ENCODE measurements at regions not wholly inside any gene's neighbourhood (a gene's known extent, or its start where the extent isn't known, plus 50 kb on each side); places are given as distances from the start of the nearest gene placed in this dataset.
"Not testable (repeated sequence)": the region's sequence is repeated elsewhere in the genome, so short reads cannot be mapped to it uniquely, and the experiment has no call there.

- no peak for TF ChIP-seq EZH2 (IDR thresholded peaks at IDR 0.05; ENCODE audit: insufficient read depth, poor library complexity, severe bottlenecking)
- TF ChIP-seq EZH2phosphoT487 (IDR thresholded peaks at IDR 0.05; ENCODE audit: insufficient read depth, low read depth) = no peak
- no peak overlapping the region for H3K4me3 ChIP-seq
- H3F3A ChIP-seq (ENCODE audit: insufficient read depth) = no peaks in the 10 kb centered on the region
- 7 to 14% methylated on average over 1 of the region's 1 CpG for WGBS, 2 experiments (ENCODE audit: low coverage in 1 of 2, low lambda C conversion rate in 2 of 2, missing lambda C conversion rate in 2 of 2)
- H3K27ac ChIP-seq = no peak overlapping the region
- H2AFZ ChIP-seq = no peak overlapping the region
- in situ Hi-C loops (cut with MboI) = no loop called here
- H3K9me3 ChIP-seq (ENCODE audit: low read depth) = no peaks in the 10 kb centered on the region
- no peaks in the 10 kb centered on the region for H3K79me2 ChIP-seq (ENCODE audit: insufficient read depth)
- H3K36me3 ChIP-seq (ENCODE audit: low read depth) = no peaks in the 10 kb centered on the region
- no peaks in the 10 kb centered on the region for H4K20me1 ChIP-seq (ENCODE audit: insufficient read depth)
- no peaks in the 10 kb centered on the region for H3K4me1 ChIP-seq (ENCODE audit: insufficient read depth)
- H3K9me2 ChIP-seq (ENCODE audit: insufficient read depth) = no peaks in the 10 kb centered on the region
- H3K27me3 ChIP-seq (replicated peaks; ENCODE audit: insufficient read depth) = peaks cover 4% of the 10 kb centered on the region; the same call in 1 of the 2 replicates
- no peak overlapping the region for H3K4me2 ChIP-seq (ENCODE audit: unreplicated experiment)
- no peak for DNase-seq
- no peak overlapping the region for H3K9ac ChIP-seq
Measured at GRCh38 chr9:106783121-106783520, 79.8 kb upstream of the ZNF462 start.

- in situ Hi-C loops (cut with MboI) = no loop called here
- WGBS, 2 experiments (ENCODE audit: low coverage in 1 of 2, low lambda C conversion rate in 2 of 2, missing lambda C conversion rate in 2 of 2) = 12 to 20% methylated on average over 3 of the region's 3 CpGs
- no peaks in the 10 kb centered on the region for H3K9me3 ChIP-seq (ENCODE audit: low read depth)
- no peak overlapping the region for H3K4me3 ChIP-seq
- H3K4me1 ChIP-seq (ENCODE audit: insufficient read depth) = no peaks in the 10 kb centered on the region
- H2AFZ ChIP-seq = no peak overlapping the region
- no peaks in the 10 kb centered on the region for H3K9me2 ChIP-seq (ENCODE audit: insufficient read depth)
- no peaks in the 10 kb centered on the region for H3F3A ChIP-seq (ENCODE audit: insufficient read depth)
- no peak overlapping the region for H3K9ac ChIP-seq
- no peaks in the 10 kb centered on the region for H3K36me3 ChIP-seq (ENCODE audit: low read depth)
- no peaks in the 10 kb centered on the region; the same call in 1 of the 2 replicates for H3K27me3 ChIP-seq (replicated peaks; ENCODE audit: insufficient read depth)
- peak; percentile 27 for DNase-seq
- no peaks in the 10 kb centered on the region for H3K79me2 ChIP-seq (ENCODE audit: insufficient read depth)
- TF ChIP-seq EZH2phosphoT487 (IDR thresholded peaks at IDR 0.05; ENCODE audit: insufficient read depth, low read depth) (no peak), EZH2 (IDR thresholded peaks at IDR 0.05; ENCODE audit: insufficient read depth, poor library complexity, severe bottlenecking) (no peak)
- H3K4me2 ChIP-seq (ENCODE audit: unreplicated experiment) = no peak overlapping the region
- no peaks in the 10 kb centered on the region for H4K20me1 ChIP-seq (ENCODE audit: insufficient read depth)
- no peak overlapping the region for H3K27ac ChIP-seq
Measured at GRCh38 chr9:106784076-106784475, 78.9 kb upstream of the ZNF462 start.

- in situ Hi-C loops (cut with MboI) = no loop called here
- no peak for DNase-seq
- no peak overlapping the region for H3K4me2 ChIP-seq (ENCODE audit: unreplicated experiment)
- no peaks in the 10 kb centered on the region for H4K20me1 ChIP-seq (ENCODE audit: insufficient read depth)
- no peaks in the 10 kb centered on the region for H3K9me2 ChIP-seq (ENCODE audit: insufficient read depth)
- H2AFZ ChIP-seq = no peak overlapping the region
- no peaks in the 10 kb centered on the region for H3K9me3 ChIP-seq (ENCODE audit: low read depth)
- 46 to 55% methylated on average over 3 of the region's 3 CpGs for WGBS, 2 experiments (ENCODE audit: low coverage in 1 of 2, low lambda C conversion rate in 2 of 2, missing lambda C conversion rate in 2 of 2)
- no peak overlapping the region for H3K27ac ChIP-seq
- H3K4me1 ChIP-seq (ENCODE audit: insufficient read depth) = no peaks in the 10 kb centered on the region
- H3K4me3 ChIP-seq = no peak overlapping the region
- H3K27me3 ChIP-seq (replicated peaks; ENCODE audit: insufficient read depth) = no peaks in the 10 kb centered on the region; the same call in 1 of the 2 replicates
- H3K36me3 ChIP-seq (ENCODE audit: low read depth) = no peaks in the 10 kb centered on the region
- no peak for TF ChIP-seq EZH2phosphoT487 (IDR thresholded peaks at IDR 0.05; ENCODE audit: insufficient read depth, low read depth)
- TF ChIP-seq EZH2 (IDR thresholded peaks at IDR 0.05; ENCODE audit: insufficient read depth, poor library complexity, severe bottlenecking) = no peak
- H3K79me2 ChIP-seq (ENCODE audit: insufficient read depth) = no peaks in the 10 kb centered on the region
- no peak overlapping the region for H3K9ac ChIP-seq
- H3F3A ChIP-seq (ENCODE audit: insufficient read depth) = no peaks in the 10 kb centered on the region
Measured at GRCh38 chr9:106785200-106785599, 77.8 kb upstream of the ZNF462 start.

GRCh38 chr9:106788021-106788420, 74.9 kb upstream of the ZNF462 start:
- H3F3A ChIP-seq (ENCODE audit: insufficient read depth); in situ Hi-C loops (cut with MboI): not testable (repeated sequence)
- WGBS, 2 experiments (ENCODE audit: low coverage in 1 of 2, low lambda C conversion rate in 2 of 2, missing lambda C conversion rate in 2 of 2) = 4 to 34% methylated on average over 2 of the region's 2 CpGs

GRCh38 chr9:106795031-106795430, 67.9 kb upstream of the ZNF462 start:
- DNase-seq = peak; percentile 3
- Histone ChIP-seq H2AFZ (no peak overlapping the region), H3K27me3 (replicated peaks; ENCODE audit: insufficient read depth) (no peaks in the 10 kb centered on the region), H3K9me3 (ENCODE audit: low read depth) (no peaks in the 10 kb centered on the region), H3K9ac (no peak overlapping the region), H3F3A (ENCODE audit: insufficient read depth) (peaks cover 8% of the 10 kb centered on the region), H3K9me2 (ENCODE audit: insufficient read depth) (no peaks in the 10 kb centered on the region), H3K27ac (no peak overlapping the region), H3K4me2 (ENCODE audit: unreplicated experiment) (no peak overlapping the region), H4K20me1 (ENCODE audit: insufficient read depth) (no peaks in the 10 kb centered on the region), H3K36me3 (ENCODE audit: low read depth) (no peaks in the 10 kb centered on the region), H3K4me3 (no peak overlapping the region), H3K4me1 (ENCODE audit: insufficient read depth) (peaks cover 13% of the 10 kb centered on the region), H3K79me2 (ENCODE audit: insufficient read depth) (no peaks in the 10 kb centered on the region)
- in situ Hi-C loops (cut with MboI) = no loop called here
- TF ChIP-seq EZH2 (IDR thresholded peaks at IDR 0.05; ENCODE audit: insufficient read depth, poor library complexity, severe bottlenecking) = no peak
- no peak for TF ChIP-seq EZH2phosphoT487 (IDR thresholded peaks at IDR 0.05; ENCODE audit: insufficient read depth, low read depth)
- WGBS, 2 experiments (ENCODE audit: low coverage in 1 of 2, low lambda C conversion rate in 2 of 2, missing lambda C conversion rate in 2 of 2) = 3 to 4% methylated on average over 4 of the region's 4 CpGs

More at GRCh38 chr9:106788021-106788420, 74.9 kb upstream of the ZNF462 start:
- not testable (repeated sequence) for H4K20me1 ChIP-seq (ENCODE audit: insufficient read depth); H3K9ac ChIP-seq; H3K4me2 ChIP-seq (ENCODE audit: unreplicated experiment); H3K79me2 ChIP-seq (ENCODE audit: insufficient read depth); H3K27me3 ChIP-seq (replicated peaks; ENCODE audit: insufficient read depth); H3K4me3 ChIP-seq; H3K4me1 ChIP-seq (ENCODE audit: insufficient read depth); H3K9me3 ChIP-seq (ENCODE audit: low read depth); H3K36me3 ChIP-seq (ENCODE audit: low read depth); H2AFZ ChIP-seq; DNase-seq; H3K9me2 ChIP-seq (ENCODE audit: insufficient read depth); H3K27ac ChIP-seq
